ENCODE measurements at regions not wholly inside any gene's neighbourhood (a gene's known extent, or its start where the extent isn't known, plus 50 kb on each side); places are given as distances from the start of the nearest gene placed in this dataset.

- TF ChIP-seq ZNF549 (CRISPR knock-in tag; IDR thresholded peaks at IDR 0.05) = no peak
- no peak for TF ChIP-seq ZNF207 (IDR thresholded peaks at IDR 0.05; ENCODE audit: borderline replicate concordance)
- no peak for TF ChIP-seq AKAP8 (CRISPR knock-in tag; IDR thresholded peaks at IDR 0.05)
- no peak for TF ChIP-seq ZHX2 (IDR thresholded peaks at IDR 0.05; ENCODE audit: low read depth)
- no peak for TF ChIP-seq ZHX2 (CRISPR knock-in tag; IDR thresholded peaks at IDR 0.05; ENCODE audit: borderline replicate concordance)
- no peak for TF ChIP-seq ZNF282 (IDR thresholded peaks at IDR 0.05; ENCODE audit: partially characterized antibody)
- no peak for TF ChIP-seq POLR2A (IDR thresholded peaks at IDR 0.05; ENCODE audit: insufficient read depth in 1 of 2, low read depth in 2 of 2, low read length in 2 of 2)
- TF ChIP-seq NR2F2 (IDR thresholded peaks at IDR 0.05; ENCODE audit: borderline replicate concordance, low read depth) = no peak
- TF ChIP-seq MNT (IDR thresholded peaks at IDR 0.05) = no peak
- TF ChIP-seq ZNF768 (CRISPR knock-in tag; IDR thresholded peaks at IDR 0.05) = peak; percentile 29; the same call in 1 of the 2 replicates
- TF ChIP-seq SP4 (CRISPR knock-in tag; IDR thresholded peaks at IDR 0.05) = 0 out of 2 replicates have a peak, but pooled peaks have one; percentile 33
- TF ChIP-seq FLYWCH1 (CRISPR knock-in tag; IDR thresholded peaks at IDR 0.05) = no peak
- TF ChIP-seq ZNF619 (CRISPR knock-in tag; IDR thresholded peaks at IDR 0.05) = 0 out of 2 replicates have a peak, but pooled peaks have one; percentile 39
- no peak for TF ChIP-seq MBD4 (IDR thresholded peaks at IDR 0.05; ENCODE audit: borderline replicate concordance, low read length)
- TF ChIP-seq ZFP62 (CRISPR knock-in tag; IDR thresholded peaks at IDR 0.05) = no peak
- TF ChIP-seq ZNF225 (CRISPR knock-in tag; IDR thresholded peaks at IDR 0.05) = peak; percentile 46; the same call in 1 of the 2 replicates
- no peak for TF ChIP-seq ZNF124 (CRISPR knock-in tag; IDR thresholded peaks at IDR 0.05)
- no peak for TF ChIP-seq HES4 (CRISPR knock-in tag; IDR thresholded peaks at IDR 0.05; ENCODE audit: borderline replicate concordance)
- peak; percentile 34; the same call in 1 of the 2 replicates for TF ChIP-seq UBTF (CRISPR knock-in tag; IDR thresholded peaks at IDR 0.05)
- TF ChIP-seq SPEN (CRISPR knock-in tag; IDR thresholded peaks at IDR 0.05; ENCODE audit: low read depth) = no peak
Observed at GRCh38 chr16:85461814-85462713, 151.1 kb upstream of the GSE1 start (continued).
